Fibroblast of skin of scalp (primary cell): ENCODE measurements at regions not wholly inside any gene's neighbourhood (a gene's known extent, or its start where the extent isn't known, plus 50 kb on each side); places are given as distances from the start of the nearest gene placed in this dataset.

ENCODE experiments used
- DNase-seq: peaks from one replicate; pipeline ENCODE4 v3.0.0-alpha.2; 2013

DNA sequence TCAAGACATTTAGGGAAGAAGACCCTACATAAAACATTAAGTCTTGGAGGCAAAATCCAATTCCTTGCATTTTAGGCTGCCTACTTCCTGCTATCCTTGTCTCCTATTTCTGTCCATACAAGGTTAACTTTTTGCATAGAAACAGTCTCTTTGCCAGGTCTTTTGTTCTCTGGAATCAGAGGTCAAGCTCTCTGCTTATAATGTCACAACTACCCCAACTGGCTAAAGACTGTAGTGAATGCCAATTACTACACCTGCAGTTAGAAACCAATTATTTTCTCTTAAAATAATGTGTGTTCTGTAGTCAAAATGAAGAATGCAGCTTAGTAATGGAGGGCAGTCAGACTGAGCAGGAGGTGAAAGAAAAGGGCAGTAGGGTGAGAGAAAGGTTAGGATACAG lies 856.2 kb downstream of the TUSC7 start:
- no peak for DNase-seq

DNA sequence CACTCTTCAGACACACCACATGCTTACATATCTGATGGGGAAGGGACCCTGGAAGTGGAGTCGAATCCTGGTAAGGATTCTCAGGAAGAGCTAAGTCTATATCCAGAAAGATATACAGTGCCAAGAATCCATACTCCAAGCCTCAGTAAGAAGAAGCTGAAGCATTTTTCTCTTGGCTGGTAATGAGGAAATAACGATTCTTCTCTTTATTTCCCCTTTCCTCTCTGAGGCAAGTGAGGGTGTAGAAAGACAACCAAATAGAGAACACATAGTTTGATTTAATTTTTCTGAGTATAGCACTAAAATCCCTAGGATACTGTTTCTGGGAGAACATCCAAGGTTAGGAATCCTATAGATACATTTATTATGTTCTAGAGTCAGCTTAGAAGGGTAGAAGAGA lies 857.3 kb downstream of the TUSC7 start:
- no peak for DNase-seq

DNA sequence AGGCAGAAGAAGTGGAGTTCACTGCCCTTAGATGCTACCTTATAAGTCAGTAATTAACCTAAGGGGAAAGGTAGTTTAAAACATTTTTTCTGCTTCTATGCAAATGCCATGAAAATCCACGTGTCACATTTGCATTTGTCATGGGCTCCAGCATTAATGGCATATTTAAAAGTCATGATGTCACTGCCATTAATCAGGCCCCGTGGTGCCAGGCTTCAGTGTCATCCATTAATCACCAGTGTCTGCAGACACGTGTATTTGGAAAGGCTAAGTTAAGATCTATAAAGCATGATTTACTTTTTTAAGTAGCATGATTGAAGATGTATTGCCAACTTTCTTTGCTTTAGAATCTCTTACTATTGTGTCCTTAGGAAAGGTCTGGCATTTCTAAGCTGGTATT lies 857.8 kb downstream of the TUSC7 start:
- DNase-seq: no peak

DNA sequence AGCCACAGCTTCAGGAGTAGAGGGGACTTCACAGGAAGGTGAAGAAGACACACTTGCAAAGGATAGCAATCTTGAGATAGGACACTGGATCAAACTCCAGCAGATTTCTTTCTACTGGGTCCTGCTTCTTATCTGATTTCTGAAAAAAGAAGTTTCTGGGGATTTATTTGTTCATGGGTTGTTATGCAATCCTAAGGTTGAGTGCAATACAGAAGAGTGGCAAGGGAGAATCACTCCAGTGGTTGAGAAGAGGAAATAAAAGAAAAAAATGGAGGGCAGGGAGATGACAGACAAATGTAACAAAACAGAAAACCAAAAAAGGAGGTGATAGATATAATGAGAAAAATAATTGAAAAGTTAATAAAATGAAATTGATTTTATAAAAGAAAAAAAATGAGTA lies 858.3 kb downstream of the TUSC7 start:
- DNase-seq: no peak

DNA sequence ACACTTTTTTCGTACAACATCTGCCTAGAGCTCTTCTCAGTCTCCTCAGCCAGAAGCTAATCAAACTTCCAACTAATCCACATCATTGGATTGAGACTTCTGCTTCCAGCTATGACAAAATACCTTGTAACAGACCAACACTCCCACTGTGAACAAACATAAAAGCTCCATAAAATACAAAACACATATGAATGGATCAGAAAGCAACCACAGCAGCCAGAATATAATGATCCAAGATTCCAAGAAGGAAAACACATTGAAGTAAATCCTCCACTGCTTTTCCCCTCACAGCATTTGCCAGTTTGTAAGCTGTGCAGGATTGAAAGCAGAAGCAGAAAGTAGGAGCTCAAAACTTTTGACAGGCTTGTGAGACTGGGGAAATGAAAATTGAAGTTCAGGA lies 863.2 kb downstream of the TUSC7 start:
- DNase-seq: no peak

DNA sequence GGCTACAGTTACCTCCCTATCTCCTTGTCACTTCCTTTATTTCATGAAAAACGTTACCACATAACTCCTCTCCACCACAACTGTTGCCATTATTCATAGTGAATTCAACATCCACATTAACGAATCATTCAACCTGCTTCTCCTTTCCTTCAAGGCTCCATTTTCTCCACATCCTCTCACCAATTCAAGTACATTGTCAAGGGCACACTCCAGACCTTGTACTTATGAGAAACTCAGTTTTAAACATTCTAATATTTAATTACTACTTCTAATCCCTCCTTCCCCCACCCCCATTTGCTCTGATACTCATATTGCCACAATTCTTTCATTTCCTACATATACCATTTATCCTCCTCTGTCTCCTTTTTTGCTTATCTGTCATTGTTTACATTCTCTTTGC lies 871.2 kb downstream of the TUSC7 start:
- no peak for DNase-seq

DNA sequence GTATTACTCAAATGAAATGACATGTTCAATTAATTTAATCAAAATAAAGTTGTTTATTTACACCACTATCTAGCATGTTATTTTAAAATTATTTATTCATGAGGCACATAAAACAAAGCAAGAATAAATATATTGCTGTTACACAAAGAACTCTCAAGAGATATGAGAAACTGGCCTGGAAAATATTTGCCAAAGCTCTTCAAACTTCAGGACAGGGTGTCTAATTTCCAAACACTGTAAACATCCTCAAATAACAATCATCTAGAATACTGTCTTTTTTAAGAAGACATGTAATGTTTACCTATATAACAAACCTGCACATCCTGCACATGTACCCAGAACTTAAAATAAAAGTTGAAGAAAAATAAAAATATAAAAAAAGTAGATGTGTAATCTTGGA lies 876.6 kb downstream of the TUSC7 start:
- DNase-seq: no peak

DNA sequence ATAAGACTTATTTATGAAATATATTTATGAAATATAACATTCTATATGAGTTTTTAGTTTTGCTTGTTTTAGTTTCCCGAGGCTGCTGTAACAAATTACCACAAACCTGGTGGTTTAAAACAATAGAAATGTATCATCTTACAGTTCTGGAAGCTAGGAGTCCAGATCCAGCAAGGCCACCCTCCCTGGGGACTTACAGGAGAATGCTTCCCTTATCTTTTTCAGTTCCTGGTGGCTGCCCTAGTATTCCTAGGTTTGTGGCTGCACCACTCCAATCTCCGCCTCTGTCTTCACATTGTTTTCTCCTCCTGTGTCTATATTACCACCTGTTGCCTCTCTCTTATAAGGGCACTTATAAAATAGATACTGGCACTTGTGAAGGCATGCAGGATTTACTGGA lies 877.8 kb downstream of the TUSC7 start:
- no peak for DNase-seq

DNA sequence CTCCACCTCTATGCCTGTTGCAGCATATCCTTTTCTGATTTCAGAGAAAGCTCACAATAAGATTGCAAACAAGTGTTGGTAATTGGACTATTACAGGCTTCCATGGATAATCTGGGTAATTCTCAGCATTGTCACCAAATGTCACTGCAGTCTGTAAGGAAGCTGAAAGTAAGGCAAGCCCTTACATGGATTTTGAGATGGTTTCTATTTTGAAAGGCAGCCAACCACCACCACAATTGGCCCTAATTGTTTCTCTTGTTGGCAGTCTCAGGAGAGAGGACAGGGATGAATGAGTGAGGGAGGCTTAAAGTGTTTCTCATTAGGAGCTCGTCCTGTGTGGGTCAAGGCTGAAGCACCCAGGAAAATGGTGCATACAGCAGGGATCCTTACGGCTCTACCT lies 879.9 kb downstream of the TUSC7 start:
- DNase-seq: no peak

DNA sequence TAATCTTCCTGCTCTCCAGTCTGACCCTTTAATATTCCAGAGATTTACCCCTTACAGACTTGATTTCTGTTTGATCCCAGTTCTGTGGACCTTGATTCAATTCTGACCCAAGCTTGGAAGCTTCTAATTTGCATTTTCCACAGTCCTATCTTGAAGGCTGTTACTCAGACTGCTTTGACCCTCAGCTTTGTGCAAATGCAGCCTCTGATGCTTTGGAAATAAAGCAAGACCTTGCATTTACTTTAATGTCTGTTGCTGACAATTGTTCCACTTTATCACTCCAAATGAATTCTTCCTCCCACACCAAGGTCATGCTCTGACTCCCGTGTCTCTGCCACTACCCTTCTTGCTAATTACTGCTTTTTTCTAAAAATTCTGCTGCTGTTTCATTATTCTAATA lies 886.0 kb downstream of the TUSC7 start:
- DNase-seq: no peak

DNA sequence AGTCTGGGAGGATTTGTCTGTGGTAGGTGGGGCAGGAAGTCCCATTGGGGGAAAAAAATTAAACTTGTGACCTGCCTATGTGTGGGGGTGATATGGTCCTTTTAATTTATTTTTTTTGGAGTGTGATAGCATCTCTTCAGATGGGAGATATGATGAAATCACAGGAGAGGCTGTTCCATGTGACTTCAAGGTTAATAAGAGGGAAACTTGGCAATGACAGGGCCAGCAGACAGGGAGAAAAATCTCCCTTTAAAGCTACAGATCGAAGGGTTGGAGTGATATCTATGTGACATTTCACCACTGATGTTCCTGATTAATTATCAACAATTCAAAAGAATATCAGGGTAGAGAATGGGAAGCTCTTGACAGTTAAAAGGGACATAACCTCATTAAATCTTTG lies 886.9 kb downstream of the TUSC7 start:
- no peak for DNase-seq

DNA sequence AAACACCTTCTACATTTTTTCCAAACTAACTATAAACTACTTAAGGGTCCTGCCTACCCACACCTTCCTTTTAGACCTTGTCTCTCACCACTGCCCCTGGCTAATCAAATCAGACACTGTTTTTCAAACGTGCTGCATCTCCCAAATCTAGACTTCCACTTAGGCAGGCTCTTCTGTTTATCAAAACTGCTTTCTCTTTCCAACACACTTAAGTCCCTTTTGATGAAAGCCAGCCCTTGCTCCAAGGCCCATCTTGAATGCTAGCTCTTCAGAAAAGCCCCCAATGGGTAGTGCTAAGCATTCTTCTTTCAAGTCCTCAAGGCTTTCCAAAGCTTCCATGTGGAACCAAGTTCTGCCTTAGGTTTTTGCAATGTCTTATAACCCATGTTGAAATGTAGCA lies 888.3 kb downstream of the TUSC7 start:
- no peak for DNase-seq

DNA sequence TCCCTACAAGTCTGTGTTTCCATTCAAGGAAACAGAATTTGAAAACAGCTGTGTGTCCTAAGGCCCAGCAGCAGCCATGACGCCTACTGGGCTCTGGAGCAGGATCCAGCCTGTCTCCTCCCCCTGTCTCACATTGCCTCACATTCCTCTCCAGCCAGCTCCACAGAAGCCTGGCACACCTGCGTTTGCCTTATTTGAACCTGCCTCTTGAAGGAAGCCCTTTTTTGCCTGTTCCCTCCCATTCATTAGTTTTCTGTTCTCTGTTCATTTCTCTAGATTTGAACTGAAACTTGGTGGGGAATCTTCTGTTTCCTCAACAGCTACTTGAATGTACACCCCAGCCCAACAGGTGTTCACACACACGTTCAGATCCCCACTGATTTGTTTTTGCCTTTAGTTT lies 890.5 kb downstream of the TUSC7 start:
- no peak for DNase-seq

DNA sequence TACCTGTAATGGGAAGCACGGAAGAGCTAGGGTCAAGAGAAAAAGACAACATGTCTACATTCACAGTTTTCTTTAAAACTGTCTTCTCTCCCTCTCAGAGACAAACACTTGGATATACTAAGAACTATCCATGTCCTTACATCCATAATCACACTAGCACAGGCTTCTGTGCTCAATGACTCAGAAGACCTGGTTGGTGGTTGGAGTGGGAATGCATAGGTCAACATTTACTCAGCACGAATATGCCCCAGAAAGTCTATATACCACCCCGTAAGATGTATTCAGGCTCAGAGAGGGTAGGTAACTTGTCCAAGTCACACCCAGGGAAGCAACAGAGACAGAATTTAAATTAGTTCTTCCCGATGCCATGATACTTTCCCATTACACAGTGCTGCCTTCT lies 891.1 kb downstream of the TUSC7 start:
- peak; percentile 15 for DNase-seq

DNA sequence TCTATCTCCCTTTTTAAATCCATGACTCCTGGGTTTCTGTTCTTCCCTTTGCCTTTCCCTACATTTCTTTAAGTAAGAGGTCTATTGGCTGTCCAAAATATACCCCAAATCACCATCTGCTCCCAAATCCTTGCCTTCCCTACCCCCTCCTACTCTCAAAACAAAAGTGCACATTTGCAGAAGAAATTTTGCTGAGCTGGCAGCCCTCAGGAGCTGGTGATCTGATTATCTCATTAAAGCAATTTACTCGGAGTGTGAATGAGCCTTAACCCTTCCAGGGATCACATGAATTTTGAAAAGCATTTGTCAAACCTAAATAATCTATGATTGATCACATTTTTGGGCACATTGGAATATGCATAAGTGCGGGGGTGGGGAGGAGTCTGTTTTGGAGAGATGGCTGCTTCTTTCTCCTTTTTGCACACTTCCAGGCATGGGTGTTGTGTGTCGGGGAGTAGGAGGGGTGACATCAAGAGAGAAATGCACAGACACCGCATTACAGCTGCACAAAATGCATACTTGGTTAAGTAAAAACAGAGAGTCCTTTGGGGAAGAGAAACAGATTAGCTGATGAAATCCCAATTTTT lies 892.6 kb downstream of the TUSC7 start:
- DNase-seq: no peak

DNA sequence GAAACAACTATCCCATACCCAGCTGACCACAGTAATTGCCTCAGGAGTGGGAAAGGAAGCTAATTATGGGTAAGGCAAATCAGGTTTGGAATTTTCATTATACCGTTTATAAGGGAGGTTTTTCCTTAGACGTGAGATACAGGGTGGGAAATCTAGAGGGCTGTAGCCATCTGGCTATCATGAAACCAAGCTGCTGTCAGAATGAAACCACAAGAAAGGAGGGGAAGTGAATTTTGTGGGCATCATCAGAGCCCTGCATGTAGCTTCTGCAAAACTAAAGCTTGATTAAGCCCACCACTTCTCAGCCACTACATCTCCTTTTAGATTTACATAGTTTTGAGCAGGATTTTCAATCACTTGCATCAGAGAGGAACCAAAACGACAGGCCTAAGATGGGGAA lies 893.5 kb downstream of the TUSC7 start:
- no peak for DNase-seq

DNA sequence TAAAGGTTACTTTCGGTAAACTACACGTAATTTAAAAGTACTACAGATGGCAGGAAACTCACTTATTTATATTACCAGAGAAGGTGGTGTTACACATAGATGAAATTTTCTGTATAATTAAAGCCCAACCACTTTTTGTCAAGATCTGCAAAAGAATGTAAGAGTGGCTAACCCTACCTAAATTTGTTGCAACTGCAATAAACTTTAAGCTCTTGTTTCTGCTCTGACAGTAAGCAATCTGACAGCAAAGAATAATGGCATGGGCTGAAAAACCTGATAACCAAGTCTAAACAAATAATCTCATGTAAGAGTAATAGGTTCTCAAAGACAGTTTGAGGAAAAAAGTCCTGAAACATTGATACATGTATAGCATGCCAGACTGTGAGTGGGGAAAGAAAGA lies 897.3 kb downstream of the TUSC7 start:
- DNase-seq: peak; percentile 19

DNA sequence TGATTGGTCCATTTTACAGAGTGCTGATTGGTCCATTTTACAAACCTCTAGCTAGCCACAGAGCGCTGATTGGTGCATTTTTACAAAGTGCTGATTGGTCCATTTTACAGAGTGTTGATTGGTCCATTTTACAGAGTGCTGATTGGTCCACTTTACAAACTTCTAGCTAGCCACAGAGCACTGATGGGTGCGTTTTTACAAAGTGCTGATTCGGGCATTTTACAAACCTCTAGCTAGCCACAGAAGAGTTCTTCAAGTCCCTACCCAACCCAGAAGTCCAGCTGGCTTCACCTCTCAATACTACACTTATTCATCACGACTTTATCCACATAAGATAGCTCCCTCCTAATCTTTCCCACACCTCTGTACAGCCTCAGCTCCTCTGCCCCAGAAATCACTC lies 899.8 kb downstream of the TUSC7 start:
- no peak for DNase-seq

DNA sequence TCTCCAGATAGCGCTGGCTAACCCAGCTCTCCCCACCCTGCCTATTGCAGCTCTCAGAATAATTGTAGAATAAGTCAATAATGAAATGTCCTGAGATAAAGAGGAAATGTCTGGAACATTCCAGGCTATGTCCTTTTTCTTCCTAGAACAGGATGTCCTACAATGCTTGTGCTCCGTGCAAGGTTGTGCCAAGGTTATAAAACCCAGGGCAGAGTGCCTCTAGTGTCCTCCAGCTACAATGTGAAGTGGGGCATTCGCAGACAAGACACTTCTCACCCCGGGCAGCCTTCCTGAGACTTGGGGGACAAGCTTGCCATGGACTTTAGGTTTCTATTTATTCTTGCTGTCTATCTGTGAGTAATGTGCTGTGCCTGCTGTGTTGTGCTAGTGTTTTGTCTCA lies 900.6 kb downstream of the TUSC7 start:
- no peak for DNase-seq

DNA sequence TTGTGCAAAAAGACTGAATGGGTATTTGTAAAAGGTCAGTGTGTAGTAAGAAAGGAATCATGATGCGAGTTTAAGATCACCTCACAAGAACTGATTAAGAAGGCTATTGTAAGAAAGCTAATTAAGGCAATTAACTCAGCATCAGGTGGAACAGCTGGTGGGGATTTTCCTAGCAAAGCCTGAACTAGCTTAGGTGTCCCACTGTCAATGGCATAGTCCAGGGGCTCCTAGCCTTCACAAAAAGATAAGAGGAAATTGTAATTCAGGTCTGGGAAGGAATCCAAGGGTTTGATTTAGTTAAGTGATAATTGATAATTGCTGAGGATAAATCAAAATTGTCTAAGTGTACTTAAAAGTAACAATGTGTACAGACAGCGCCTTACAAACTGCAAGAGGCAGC lies 901.6 kb downstream of the TUSC7 start:
- DNase-seq: no peak

DNA sequence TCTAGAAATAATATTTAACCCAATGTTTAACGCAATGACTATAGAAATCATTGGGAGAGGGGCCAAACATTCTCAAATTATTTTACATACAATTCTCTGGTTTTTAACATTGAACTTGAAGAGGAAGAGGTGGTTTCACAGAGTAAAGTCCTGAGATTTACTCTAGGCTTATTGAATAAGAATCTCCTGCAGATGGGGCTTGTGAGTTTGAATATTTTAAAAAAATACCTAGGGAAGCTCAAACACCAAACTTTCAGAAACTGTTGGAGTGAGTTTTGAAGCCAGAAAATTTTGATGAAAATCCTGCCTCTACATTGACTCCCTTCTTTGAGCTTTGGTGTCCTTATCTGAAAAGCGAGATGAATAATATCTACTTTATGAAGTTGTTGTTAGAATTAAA lies 906.6 kb downstream of the TUSC7 start:
- peak; percentile 22 for DNase-seq

DNA sequence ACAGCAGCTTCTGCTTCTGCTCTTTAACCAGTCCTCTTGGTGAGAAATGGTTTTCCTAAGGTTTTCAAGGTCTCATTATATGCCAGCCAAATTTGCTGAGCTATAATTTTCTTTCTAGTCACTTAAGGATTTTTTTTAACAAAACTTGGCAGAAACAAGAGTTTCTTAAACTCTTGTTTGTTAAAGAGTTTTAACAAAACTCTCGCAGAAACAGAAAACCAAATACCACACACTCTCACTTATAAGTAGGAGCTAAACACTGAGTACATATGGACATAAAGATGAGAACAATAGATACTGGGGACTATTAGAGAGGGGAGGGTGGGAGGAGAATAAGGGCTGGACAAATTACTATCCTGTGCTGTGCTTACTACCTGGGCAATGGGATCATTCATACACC lies 908.3 kb downstream of the TUSC7 start:
- DNase-seq: no peak

DNA sequence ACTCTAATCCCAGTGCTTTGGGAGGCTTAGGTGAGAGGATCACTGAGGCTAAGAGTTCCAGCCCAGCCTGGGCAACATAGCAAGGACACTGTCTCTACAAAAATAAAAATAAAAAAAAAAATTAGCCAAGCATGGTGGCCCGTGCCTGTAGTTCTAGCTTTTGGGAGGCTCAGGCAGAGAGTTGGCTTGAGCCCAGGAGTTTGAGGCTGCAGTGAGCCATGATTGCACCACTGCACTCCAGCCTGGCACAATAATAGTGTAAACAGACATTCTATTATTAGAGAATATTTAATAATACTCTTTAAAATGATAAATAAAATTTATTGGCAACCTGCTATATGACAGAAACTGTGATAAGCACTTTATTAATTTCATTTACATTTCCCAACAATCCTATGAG lies 908.9 kb downstream of the TUSC7 start:
- no peak for DNase-seq

DNA sequence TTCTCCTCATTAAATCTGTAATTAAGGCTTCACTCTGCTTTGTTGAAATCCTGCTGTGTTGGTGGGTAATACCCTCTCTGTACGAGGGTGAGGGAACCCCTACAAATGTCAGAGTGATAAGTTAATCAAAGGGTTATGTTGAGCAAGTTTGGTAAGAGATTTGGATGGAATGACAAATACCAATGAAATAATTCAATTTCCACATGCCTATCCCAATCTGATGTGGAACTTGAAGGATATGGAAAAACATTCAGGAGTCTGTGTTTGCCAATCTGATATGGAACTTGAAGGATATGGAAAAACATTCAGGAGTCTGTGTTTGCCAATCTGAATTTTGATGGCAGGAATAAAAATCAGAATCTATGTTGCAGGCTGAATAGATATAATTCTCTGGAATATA lies 910.2 kb downstream of the TUSC7 start:
- no peak for DNase-seq

DNA sequence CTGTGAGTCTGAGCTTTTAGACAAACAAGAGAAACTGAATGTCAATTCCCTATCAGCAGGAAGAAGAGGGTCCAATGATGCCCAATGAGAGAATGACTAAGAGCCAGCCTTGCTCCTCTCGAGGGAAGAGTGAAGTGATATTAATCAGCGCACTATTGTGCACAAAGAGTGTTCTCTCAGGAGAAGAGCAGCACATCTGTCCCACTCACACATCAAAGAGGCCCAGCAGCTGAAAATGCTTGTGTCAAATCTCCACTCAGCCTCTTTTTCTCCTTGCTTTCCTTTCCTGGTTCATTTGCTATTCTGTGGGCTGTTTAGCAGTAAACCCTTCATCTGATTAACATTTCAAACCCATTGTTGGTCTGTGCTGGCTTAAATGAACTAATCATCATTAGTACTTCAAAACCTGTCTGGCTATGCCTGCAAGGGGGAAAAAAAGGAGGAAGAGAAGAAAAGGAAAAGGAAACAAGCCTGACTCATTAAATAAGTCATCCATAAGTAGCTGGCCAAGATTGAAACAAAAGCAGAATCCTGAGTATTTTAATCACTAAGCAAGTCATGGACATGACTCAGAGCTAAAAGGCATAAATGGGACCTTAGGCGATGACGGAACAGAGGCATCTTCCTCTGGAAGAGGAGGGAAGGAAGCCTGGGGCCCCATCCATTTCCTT lies 912.7 kb downstream of the TUSC7 start:
- peak; percentile 82 for DNase-seq
